ENCODE measurements at regions not wholly inside any gene's neighbourhood (a gene's known extent, or its start where the extent isn't known, plus 50 kb on each side); places are given as distances from the start of the nearest gene placed in this dataset.

DNA sequence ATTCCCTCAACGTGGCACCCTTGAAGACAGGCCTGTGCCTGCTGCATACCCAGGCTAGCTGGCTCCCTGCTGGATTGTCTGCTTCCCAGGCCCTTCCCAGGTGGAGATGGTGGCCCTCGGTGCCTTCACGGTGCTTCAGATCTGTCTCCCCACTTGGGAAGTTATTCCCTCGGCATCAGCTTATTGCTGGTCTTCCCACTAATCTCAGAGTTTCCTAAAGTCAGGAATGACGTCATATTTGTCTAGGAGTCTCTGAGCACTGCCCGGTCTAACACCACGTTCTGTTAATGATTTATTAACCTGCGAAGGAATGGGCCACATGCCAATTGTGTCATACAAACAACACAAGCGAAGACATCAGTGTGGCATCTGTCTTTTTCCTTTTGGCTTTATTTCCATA, 269.8 kb upstream of the ID2 start:
- no peaks in the 10 kb centered on the region for H3K36me3 ChIP-seq (ENCODE audit: control insufficient read depth, insufficient read depth, low read length)
- DNase-seq, result no peak
- H3K9me3 ChIP-seq (ENCODE audit: control insufficient read depth, low read length), result no peaks in the 10 kb centered on the region
- no peaks in the 10 kb centered on the region for H3K27me3 ChIP-seq (replicated peaks; ENCODE audit: control insufficient read depth, insufficient read depth, low read length, poor library complexity, severe bottlenecking)
- no peak overlapping the region for H3K4me3 ChIP-seq (ENCODE audit: insufficient read depth, low read depth, low read length, poor library complexity, severe bottlenecking)
- no peaks in the 10 kb centered on the region for H3K4me1 ChIP-seq (ENCODE audit: control insufficient read depth, insufficient read depth, low read length, poor library complexity, severe bottlenecking)
- no peak overlapping the region for H3K27ac ChIP-seq (ENCODE audit: insufficient read depth, low read length, poor library complexity, severe bottlenecking)

DNA sequence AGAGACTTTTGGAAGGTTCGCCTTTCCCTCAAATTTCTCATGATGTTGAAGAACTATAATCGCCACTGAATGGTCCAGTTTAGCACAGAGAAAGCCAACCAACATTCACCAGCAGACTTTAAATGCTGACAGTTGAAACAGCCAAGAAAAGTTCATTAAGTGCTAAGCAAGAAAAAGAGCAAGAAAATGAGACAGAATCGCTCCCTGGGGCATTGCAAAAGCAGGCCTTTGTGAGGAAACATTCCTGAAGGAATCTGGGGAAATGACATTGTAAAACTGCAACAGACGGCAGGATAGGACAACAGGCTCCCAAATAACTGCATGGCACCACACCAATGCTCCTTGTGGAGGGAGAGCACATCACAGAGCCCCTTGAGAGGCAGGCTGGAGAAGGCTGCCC, 269.3 kb upstream of the ID2 start:
- H3K27ac ChIP-seq (ENCODE audit: insufficient read depth, low read length, poor library complexity, severe bottlenecking), result no peak overlapping the region
- H3K27me3 ChIP-seq (replicated peaks; ENCODE audit: control insufficient read depth, insufficient read depth, low read length, poor library complexity, severe bottlenecking), result no peaks in the 10 kb centered on the region
- H3K4me1 ChIP-seq (ENCODE audit: control insufficient read depth, insufficient read depth, low read length, poor library complexity, severe bottlenecking), result no peaks in the 10 kb centered on the region
- no peak overlapping the region for H3K4me3 ChIP-seq (ENCODE audit: insufficient read depth, low read depth, low read length, poor library complexity, severe bottlenecking)
- no peaks in the 10 kb centered on the region for H3K36me3 ChIP-seq (ENCODE audit: control insufficient read depth, insufficient read depth, low read length)
- no peak for DNase-seq
- no peaks in the 10 kb centered on the region for H3K9me3 ChIP-seq (ENCODE audit: control insufficient read depth, low read length)

DNA sequence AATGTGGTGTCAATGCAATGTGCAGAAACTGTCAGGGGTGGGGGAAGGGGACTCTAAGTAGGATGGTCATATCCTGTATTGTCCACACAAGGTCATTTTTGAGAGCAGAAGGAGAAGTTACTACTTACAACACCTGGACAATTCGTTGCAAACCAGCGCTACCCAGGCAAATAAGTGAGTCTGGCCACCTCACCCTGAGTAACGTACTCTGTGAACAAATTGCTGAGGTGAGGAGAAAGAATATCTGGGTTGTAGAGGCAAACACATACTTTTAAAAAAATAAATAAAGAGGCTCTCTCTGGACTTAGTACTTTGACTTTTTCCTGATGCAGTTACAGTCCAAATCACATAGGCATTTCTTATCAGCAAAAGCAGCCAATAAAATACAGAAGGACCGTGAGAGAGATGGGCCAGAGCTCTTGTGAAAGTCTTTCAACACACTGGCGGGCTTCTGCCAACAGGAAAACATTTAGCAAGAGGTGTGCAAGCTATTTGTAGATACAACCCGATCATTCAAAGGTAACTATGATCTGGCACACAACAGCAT, 268.2 kb upstream of the ID2 start:
- Histone ChIP-seq H3K9me3 (ENCODE audit: control insufficient read depth, low read length) (no peaks in the 10 kb centered on the region), H3K27me3 (replicated peaks; ENCODE audit: control insufficient read depth, insufficient read depth, low read length, poor library complexity, severe bottlenecking) (no peaks in the 10 kb centered on the region), H3K27ac (ENCODE audit: insufficient read depth, low read length, poor library complexity, severe bottlenecking) (no peak overlapping the region), H3K4me3 (ENCODE audit: insufficient read depth, low read depth, low read length, poor library complexity, severe bottlenecking) (no peak overlapping the region), H3K4me1 (ENCODE audit: control insufficient read depth, insufficient read depth, low read length, poor library complexity, severe bottlenecking) (no peaks in the 10 kb centered on the region), H3K36me3 (ENCODE audit: control insufficient read depth, insufficient read depth, low read length) (no peaks in the 10 kb centered on the region)
- no peak for DNase-seq

DNA sequence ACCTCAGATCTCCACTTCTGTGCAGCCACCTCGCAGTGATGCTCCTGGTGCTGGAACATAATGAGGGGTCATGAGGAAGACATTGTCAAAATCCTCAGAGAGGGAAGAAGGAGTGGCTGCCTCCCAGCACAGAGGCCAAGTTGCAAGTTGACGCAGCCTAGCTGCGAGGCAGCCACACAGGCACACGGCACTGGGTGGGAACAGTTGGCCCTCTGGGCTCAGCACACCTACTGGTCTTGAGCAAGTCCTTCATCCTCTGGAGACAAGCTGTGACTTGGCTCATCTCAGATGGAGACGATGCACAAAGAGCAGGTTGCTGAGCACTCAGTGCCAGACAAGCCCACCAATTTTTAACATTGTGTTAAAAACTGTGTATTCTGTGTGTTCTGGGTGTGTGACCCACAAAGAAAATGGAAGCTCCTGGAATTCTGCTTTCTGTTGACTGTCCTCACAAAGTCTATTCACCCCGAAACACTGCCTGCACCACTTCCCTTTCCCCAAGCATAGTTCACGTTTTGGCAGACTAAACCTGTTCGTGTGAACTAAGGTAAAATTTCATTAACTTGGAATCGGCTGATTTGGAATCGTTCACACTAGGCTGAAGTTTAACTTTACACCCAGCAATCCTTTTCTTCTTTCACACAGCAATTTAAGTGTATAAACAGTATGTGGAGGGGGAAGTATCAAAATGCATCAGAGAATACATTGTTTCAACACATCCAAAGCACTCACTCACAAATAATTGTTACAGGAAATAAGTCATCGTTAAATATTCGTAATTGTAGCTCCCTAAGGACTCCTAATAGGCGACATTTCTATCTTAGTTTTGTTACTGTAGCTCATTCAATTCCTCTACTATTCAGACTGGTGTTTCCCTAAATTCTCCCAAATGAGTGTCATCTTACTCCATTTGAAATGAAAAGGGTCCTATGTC, 266.6 kb upstream of the ID2 start:
- Histone ChIP-seq H3K27me3 (replicated peaks; ENCODE audit: control insufficient read depth, insufficient read depth, low read length, poor library complexity, severe bottlenecking) (no peaks in the 10 kb centered on the region), H3K27ac (ENCODE audit: insufficient read depth, low read length, poor library complexity, severe bottlenecking) (no peak overlapping the region), H3K36me3 (ENCODE audit: control insufficient read depth, insufficient read depth, low read length) (no peaks in the 10 kb centered on the region), H3K9me3 (ENCODE audit: control insufficient read depth, low read length) (no peaks in the 10 kb centered on the region), H3K4me1 (ENCODE audit: control insufficient read depth, insufficient read depth, low read length, poor library complexity, severe bottlenecking) (no peaks in the 10 kb centered on the region), H3K4me3 (ENCODE audit: insufficient read depth, low read depth, low read length, poor library complexity, severe bottlenecking) (no peak overlapping the region)
- DNase-seq, result no peak

DNA sequence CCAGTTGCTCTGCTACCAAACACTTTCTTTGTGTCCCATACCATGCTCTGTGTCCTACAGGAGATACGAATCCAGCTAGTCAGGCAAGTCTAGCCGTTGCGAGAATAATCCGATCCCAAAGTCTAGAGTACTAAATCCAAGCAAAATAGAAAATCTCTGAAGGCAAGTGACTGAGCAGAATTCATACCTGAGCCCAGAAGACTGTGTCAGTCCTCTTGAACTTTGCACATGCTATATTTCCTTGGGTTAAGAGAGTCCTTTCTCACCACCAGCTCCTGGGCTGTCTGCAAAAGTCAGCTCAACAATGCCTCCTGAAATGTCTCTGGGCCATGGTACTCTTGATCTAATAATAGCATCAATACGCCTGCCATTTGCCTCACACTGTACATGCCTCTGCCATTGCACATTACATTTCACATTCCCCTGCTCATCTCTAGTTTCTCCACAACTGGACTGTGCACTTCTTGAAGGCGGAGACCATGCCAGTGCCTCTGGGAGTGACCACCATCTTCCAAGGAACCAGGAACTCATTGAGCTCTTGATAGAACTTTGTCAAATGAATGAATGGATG, 265.8 kb upstream of the ID2 start:
- H3K4me3 ChIP-seq (ENCODE audit: insufficient read depth, low read depth, low read length, poor library complexity, severe bottlenecking), result no peak overlapping the region
- H3K36me3 ChIP-seq (ENCODE audit: control insufficient read depth, insufficient read depth, low read length), result no peaks in the 10 kb centered on the region
- no peak for DNase-seq
- no peaks in the 10 kb centered on the region for H3K27me3 ChIP-seq (replicated peaks; ENCODE audit: control insufficient read depth, insufficient read depth, low read length, poor library complexity, severe bottlenecking)
- H3K27ac ChIP-seq (ENCODE audit: insufficient read depth, low read length, poor library complexity, severe bottlenecking), result no peak overlapping the region
- H3K4me1 ChIP-seq (ENCODE audit: control insufficient read depth, insufficient read depth, low read length, poor library complexity, severe bottlenecking), result no peaks in the 10 kb centered on the region
- no peaks in the 10 kb centered on the region for H3K9me3 ChIP-seq (ENCODE audit: control insufficient read depth, low read length)

DNA sequence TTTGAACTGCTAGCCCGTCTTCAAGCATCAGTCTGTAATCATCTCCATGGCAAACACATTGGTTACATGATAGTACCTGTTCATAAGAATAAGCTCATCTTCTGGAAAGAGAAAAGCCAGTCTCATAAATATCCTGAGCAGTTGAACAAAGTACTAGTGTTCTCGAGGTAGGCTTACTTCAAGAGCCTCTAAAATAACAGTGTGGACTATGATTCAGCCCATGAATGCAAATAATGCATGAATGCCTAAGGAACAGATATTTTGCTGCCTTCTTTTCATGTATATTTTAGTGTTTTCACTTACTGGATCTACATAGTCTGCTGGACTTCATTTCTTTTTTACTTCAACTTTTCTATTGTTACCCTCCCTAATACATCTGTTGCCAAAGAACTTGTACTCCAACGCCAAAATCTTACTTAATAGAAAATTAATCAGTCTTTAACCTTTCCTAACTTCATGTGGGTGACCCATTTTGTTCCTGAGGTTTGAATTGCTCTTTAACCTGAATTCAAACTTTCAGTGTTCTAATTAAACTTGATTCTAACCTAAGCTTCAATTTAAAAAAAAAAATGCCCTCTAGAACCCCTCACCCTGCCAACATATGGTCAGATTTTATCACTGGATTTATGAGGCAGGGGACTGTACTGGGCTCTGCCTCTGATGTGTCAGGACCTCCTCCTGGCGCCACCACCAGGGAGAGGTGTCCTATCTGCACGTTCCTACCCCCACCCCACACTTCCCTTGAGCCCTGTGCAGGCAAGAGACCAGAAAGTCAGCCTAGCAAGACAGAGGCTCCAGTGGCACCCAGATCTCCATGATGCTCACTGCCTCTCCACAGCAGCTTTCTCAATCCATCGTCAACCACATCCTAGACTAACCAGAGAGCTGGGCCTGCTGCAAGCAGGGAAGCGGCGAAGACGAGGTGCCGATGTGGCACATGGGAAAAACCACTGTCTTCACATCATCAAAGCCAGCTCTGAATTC, 264.7 kb upstream of the ID2 start:
- Histone ChIP-seq H3K36me3 (ENCODE audit: control insufficient read depth, insufficient read depth, low read length) (no peaks in the 10 kb centered on the region), H3K27me3 (replicated peaks; ENCODE audit: control insufficient read depth, insufficient read depth, low read length, poor library complexity, severe bottlenecking) (no peaks in the 10 kb centered on the region), H3K4me3 (ENCODE audit: insufficient read depth, low read depth, low read length, poor library complexity, severe bottlenecking) (no peak overlapping the region), H3K27ac (ENCODE audit: insufficient read depth, low read length, poor library complexity, severe bottlenecking) (no peak overlapping the region), H3K4me1 (ENCODE audit: control insufficient read depth, insufficient read depth, low read length, poor library complexity, severe bottlenecking) (no peaks in the 10 kb centered on the region), H3K9me3 (ENCODE audit: control insufficient read depth, low read length) (no peaks in the 10 kb centered on the region)
- DNase-seq, result no peak

DNA sequence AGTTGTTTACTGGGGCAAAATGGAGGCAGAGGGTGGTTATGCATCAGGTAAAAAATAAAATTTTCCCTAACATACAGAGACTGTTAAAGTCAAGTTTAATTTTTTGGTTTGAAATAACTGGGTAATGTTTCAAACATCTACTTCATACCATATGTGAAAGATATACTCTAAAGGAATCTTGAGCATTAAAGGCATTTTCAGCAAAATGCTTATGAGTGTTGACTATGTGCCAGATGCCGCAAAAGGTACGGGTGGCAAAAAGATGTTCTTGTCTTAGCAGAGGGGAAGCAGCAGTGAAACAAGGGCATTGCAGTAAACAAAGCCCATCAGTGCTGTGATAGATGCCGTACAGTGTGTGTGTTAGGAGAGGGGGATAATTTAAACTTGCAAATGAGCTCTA, 263.1 kb upstream of the ID2 start:
- no peak overlapping the region for H3K27ac ChIP-seq (ENCODE audit: insufficient read depth, low read length, poor library complexity, severe bottlenecking)

DNA sequence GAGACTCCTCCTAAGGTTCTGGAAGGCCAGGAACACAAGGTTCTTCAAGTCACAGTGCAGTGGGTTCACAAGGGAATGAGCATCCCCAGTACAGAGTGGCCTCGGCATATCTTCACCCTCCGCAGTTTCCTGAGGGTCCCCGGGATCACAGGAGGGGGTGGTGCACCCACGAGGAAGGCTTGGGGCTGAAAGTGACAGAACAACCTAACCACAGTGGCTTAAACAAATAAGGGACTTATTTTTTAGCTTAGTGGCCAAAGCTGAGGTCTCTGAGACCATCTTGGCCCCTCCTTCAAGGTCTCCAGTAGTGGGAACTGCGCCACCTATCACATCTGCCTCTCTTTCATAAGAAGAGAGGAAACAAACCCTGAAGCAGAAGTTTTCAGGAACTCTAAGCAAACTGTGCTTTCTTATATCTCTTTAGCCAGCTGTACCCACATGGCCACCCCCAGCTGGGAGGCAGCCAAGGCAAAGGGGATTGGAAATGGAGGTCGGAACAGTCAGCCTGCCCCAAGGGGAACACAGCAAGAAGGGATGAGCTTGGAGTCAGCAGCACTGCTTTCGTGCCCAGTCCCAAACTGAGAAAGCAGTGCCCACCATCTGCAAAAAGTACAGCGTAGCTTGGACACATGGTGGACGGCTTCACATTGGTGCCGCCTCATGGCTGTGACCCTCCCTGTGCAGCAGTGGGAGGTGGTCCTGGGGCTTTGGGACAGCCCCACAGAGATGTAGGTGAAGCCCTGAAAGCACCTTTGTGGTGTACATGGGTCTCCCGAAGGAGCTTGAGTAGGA, 260.0 kb upstream of the ID2 start:
- H3K4me1 ChIP-seq (ENCODE audit: control insufficient read depth, insufficient read depth, low read length, poor library complexity, severe bottlenecking), result no peaks in the 10 kb centered on the region
- DNase-seq, result no peak
- H3K9me3 ChIP-seq (ENCODE audit: control insufficient read depth, low read length), result no peaks in the 10 kb centered on the region
- H3K27ac ChIP-seq (ENCODE audit: insufficient read depth, low read length, poor library complexity, severe bottlenecking), result no peak overlapping the region
- H3K4me3 ChIP-seq (ENCODE audit: insufficient read depth, low read depth, low read length, poor library complexity, severe bottlenecking), result no peak overlapping the region
- H3K27me3 ChIP-seq (replicated peaks; ENCODE audit: control insufficient read depth, insufficient read depth, low read length, poor library complexity, severe bottlenecking), result no peaks in the 10 kb centered on the region
- H3K36me3 ChIP-seq (ENCODE audit: control insufficient read depth, insufficient read depth, low read length), result no peaks in the 10 kb centered on the region

More for the DNA sequence above, 263.1 kb upstream of the ID2 start:
- no peaks in the 10 kb centered on the region for H3K9me3 ChIP-seq (ENCODE audit: control insufficient read depth, low read length)
- DNase-seq, result no peak
- no peaks in the 10 kb centered on the region for H3K4me1 ChIP-seq (ENCODE audit: control insufficient read depth, insufficient read depth, low read length, poor library complexity, severe bottlenecking)
- no peaks in the 10 kb centered on the region for H3K27me3 ChIP-seq (replicated peaks; ENCODE audit: control insufficient read depth, insufficient read depth, low read length, poor library complexity, severe bottlenecking)
- no peak overlapping the region for H3K4me3 ChIP-seq (ENCODE audit: insufficient read depth, low read depth, low read length, poor library complexity, severe bottlenecking)
- H3K36me3 ChIP-seq (ENCODE audit: control insufficient read depth, insufficient read depth, low read length), result no peaks in the 10 kb centered on the region

DNA sequence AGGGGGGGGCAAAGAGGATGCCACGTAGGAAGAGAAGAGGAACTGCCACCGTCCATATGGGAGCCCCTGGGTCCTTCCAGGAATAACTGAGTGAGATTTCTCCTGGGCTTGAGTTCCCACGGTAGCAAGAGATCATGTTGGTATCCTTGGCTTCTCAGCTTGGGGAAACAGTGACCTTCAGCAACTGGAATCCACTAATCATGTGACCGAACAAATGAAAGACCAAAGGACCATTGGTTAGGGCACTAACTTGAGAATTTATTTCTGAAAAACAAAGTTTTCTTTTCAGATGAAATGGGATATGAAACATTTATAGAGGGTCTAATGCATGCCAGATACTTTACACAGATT, 259.4 kb upstream of the ID2 start:
- no peak overlapping the region for H3K4me3 ChIP-seq (ENCODE audit: insufficient read depth, low read depth, low read length, poor library complexity, severe bottlenecking)
- no peaks in the 10 kb centered on the region for H3K4me1 ChIP-seq (ENCODE audit: control insufficient read depth, insufficient read depth, low read length, poor library complexity, severe bottlenecking)
- H3K27ac ChIP-seq (ENCODE audit: insufficient read depth, low read length, poor library complexity, severe bottlenecking), result no peak overlapping the region
- H3K9me3 ChIP-seq (ENCODE audit: control insufficient read depth, low read length), result no peaks in the 10 kb centered on the region
- DNase-seq, result no peak
- H3K36me3 ChIP-seq (ENCODE audit: control insufficient read depth, insufficient read depth, low read length), result no peaks in the 10 kb centered on the region
- no peaks in the 10 kb centered on the region for H3K27me3 ChIP-seq (replicated peaks; ENCODE audit: control insufficient read depth, insufficient read depth, low read length, poor library complexity, severe bottlenecking)

Measured in effector memory CD4-positive, alpha-beta T cell (primary cell).